Adipose tissue (tissue), 3 donors: ENCODE measurements at regions not wholly inside any gene's neighbourhood (a gene's known extent, or its start where the extent isn't known, plus 50 kb on each side); places are given as distances from the start of the nearest gene placed in this dataset.
"Not testable (repeated sequence)": the region's sequence is repeated elsewhere in the genome, so short reads cannot be mapped to it uniquely, and the experiment has no call there.

ENCODE experiments used
- H3K27ac ChIP-seq: one replicate; pipeline ENCODE4 v1.5.1; 2013; ENCODE audit warnings: low read depth, low read length
- WGBS, 3 donors: extraction: QIAGEN DNeasy Blood & Tissue Kit; methylation state at CpG; one replicate each; pipeline ENCODE4 v1.1.7; 2013; 5-methylcytosine and 5-hydroxymethylcytosine counted together
- donor health status: healthy with polysubstance abuse.
- donor health status: Bipolar disorder and iron deficiency.
- donor health status: healthy.

DNA sequence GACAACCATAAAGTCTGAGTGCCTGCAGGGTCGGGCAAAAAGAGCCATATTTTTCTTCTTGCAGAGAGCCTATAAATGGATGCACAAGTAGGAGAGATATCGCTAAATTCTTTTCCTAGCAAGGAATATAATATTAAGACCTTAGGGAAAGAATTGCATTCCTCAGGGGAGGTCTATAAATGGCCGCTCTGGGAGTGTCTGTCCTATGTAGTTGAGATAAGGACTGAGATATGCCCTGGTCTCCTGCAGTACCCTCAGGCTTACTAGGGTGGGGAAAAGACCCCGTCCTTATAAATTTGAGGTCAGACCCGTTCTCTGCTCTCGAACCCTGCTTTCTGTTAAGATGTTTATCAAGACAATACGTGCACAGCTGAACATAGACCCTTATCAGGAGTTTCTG is 250.9 kb downstream of the ANKRD50 start:
- 86 to 95% (median 90%) methylated on average over 7 of the region's 7 CpGs for WGBS, 3 donors
- not testable (repeated sequence) for H3K27ac ChIP-seq

DNA sequence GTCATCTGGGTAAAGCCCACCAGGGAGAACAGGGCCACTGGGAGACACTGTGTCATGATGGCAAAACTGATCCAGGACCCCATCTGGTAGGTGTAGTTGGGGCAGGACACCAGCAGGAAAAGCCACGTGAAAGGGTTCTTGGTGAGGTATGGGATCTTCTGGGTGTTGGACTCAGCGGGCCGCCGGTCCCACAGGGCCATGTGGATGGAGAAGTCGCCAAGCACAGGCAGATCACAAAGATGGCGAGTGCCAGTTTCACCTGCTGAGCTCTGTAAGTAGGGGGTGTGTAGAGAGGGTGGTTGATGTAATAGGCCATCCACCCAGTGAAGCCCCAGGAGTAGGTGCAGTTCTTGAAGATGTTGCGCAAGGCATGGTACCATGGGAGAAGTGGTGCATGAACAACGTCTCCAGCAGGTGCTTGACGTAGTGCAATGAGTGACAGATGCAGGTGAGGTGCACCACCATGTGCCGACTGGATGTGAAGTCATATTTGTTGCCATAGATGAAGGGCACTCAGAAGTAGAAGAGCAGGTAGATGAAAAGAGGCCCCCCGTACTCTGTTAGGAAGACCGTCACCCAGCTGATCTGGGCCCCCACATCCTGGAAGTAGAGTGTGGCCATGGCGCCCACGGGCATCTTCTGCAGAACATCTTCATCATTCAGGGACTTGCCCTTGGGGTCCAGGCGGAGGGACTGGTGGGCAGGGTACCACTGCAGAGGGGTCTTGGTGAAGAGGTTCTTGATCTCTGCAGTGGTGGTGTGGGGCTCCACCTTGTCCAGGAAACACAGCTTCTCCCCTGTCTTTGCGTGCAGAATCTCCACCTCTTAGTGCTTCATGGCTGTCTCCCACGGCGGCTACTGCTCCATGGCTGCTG is 249.3 kb downstream of the ANKRD50 start:
- H3K27ac ChIP-seq = no peak overlapping the region
- WGBS, 3 donors = 92 to 95% (median 95%) methylated on average over 18 of the region's 18 CpGs

DNA sequence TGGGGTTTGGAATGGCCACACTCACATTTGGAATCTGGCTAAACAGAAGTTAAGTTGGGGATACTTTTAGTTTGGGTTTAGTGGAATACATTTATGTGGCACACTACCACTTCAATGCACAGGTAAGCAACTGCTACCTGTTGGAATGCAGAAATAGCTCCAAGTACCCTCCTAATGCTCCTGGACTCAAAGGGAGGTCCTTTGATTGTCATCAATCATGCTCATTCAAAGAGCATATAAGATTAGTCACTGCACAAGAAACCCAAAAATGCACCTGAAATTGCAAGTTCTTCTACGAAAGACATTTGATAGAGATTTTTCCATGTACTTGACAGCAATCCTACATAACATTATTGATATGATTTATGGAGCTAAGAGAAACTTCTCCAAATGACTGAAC is 247.7 kb downstream of the ANKRD50 start:
- no peak overlapping the region for H3K27ac ChIP-seq
- WGBS, 3 donors = 75 to 91% (median 88%) methylated on average over 1 of the region's 1 CpG

DNA sequence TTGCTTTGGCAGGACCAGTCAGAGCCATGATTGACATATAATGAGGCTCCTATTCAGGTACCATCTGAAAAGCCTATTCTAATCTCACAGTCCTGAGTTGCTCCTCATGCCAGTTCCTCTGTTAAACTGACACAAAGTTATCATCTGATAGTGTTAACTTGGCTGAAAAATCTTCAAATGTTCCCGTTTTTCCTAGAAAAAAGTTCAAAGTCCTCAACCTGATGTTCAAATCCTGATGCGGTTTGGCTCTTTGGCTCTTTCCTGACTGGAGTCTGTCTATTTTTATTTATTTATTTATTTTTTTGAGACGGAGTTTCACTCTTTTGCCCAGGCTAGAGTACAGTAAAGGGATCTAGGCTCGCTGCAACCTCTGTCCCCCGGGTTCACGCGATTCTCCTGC is 244.2 kb downstream of the ANKRD50 start:
- H3K27ac ChIP-seq = no peak overlapping the region
- 91 to 94% (median 92%) methylated on average over 7 of the region's 7 CpGs for WGBS, 3 donors

DNA sequence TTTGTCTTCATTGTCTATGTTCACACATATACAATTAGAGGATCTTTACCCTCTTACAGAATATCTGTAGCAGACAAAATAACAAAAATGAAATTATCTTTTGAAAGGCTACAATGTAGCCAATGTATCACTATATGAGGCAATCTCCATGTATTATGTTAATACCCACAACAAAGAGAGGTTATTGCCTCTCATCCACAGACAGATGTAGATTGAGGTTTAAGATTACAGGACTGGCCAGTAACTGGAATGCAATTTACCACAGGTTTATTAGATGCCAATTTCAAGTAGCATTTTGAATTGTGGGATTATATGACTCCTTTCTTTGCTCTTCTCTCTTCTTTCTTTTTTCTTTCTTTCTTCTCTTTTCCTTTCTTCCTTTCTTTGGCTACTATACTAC is 242.6 kb downstream of the ANKRD50 start:
- H3K27ac ChIP-seq = no peak overlapping the region

DNA sequence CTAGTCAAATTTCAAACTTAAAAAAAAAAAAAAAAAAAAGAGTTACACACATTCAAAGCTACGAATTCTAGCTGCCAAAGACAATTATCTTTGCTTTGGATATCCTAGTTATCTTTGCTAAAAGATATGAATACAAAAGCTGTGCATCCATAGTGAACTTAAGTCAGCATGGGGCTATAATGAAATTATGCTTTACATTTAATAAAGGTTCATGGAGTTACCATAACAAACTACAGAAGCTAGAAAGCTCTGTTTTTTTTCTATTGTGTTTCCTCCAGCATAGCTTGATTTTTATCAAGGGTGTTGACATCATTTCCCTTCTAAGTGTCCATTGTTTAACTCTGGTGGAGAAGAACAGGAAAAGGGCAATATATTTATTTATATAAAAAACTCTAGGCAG is 234.1 kb downstream of the ANKRD50 start:
- no peak overlapping the region for H3K27ac ChIP-seq
- WGBS, 3 donors = 43 to 48% (median 44%) methylated on average over 1 of the region's 1 CpG

DNA sequence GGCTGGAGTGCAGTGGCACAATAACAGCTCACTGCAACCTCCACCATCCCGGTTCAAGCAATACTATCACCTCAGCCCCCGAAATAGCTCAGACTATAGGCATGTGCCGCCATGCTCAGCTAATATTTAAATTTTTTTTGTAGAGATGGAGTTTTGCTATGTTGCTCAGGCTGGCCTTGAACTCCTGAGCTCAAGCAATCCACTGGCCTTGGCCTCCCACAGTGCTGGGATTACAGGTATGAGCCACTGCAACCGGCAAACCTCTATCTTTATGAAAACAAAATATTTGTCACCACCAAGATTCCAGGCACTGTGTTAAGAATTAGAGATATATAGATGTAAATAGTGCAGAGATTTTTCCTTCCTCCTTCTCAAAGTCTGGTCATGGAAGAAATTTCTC is 232.5 kb downstream of the ANKRD50 start:
- 76 to 93% (median 93%) methylated on average over 4 of the region's 4 CpGs for WGBS, 3 donors
- H3K27ac ChIP-seq = no peak overlapping the region

DNA sequence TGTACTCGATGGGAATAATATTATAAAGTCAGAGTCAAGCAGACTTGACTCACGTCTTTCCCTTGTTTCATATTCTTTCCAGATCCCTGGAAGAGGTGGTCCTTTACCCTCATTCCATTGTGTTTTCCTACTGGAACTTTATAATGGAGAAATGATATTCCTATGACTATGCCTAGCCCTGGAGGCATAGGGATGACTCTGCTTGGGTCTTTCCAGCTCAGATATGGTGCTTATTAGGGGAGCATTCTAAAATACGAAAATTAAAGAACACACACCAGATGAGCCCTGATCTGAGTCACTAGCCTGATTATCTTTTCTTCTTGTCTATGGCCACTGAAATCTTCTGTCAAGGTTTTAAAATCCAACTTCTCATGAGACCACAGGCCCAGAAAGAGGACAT is 231.4 kb downstream of the ANKRD50 start:
- WGBS, 3 donors = 90 to 95% (median 90%) methylated on average over 3 of the region's 3 CpGs
- no peak overlapping the region for H3K27ac ChIP-seq

DNA sequence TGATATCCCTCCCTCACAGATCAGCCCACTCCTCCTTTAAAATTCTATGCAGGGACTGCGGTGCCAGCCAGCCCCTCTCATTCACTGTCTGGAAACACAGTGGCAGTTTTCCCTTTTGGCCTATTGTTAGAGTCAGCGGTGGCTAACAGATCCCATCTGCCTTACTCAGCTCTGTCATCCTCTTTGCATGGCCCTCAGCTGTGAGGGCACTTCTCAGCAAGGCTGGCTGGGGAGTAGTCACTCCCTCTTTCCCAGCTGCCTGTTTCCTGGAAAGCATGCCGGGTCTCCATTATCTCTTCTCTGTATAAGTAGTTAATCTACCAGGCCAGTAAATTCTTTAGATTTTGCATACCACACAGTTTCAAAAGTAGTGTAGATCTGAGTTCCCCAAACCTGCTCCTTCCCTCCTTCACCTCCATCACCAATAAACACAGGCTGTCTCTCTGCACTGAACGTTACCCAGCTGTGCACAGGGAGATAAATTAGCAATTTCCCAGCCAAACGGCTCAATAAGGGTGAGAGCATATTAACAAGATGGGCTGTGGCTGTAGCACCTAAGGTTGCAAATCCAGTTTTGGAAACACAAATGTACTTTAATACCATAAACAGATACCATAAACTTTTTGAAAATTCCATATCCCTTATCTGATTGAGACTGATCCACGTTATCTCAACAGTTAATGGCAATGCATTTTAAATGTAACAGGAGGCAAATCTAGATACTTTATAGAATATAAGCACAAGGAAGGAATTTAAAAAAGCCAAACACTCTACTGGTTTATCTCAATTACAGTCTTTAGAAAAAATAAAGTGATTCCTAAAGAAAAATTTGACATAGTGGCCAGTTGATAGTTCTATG is 229.3 kb downstream of the ANKRD50 start:
- H3K27ac ChIP-seq = no peak overlapping the region
- 39 to 62% (median 53%) methylated on average over 6 of the region's 6 CpGs for WGBS, 3 donors

DNA sequence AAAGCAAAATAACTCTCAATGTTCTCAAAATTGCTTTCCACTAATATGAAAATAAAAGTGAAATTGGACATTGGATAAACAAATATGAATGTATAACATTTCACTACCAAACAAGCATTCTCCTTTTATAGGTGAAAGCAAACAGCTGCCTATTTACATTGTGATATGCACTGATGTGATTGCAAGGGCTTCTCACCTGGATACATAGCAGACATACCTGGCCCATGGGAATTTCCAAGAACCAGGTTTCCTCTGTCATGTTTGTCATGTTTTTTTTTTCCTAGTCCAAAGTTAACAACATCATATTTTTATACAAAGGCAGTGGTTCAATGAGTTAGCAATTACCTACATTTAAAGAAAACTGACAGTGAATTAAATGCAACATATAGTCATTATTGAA is 228.5 kb downstream of the ANKRD50 start:
- no peak overlapping the region for H3K27ac ChIP-seq

DNA sequence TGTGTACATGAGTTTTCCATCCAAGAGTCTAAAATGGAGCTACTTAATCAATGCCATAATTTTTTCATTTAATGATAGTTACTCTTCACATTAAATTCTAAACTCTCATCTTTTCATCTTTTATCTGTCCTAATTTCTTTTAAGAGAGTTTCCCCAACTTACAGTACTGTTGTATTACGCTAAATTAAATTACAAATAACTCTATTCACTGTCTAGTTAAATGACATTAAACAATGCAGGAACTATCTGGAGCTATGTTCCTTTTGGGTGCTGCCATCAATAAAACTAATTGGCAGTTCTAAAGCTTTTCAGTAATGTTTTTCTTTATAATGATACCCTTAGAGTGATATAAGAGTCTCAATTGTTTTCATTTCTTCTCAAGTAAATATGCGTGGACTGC is 227.6 kb downstream of the ANKRD50 start:
- H3K27ac ChIP-seq = no peak overlapping the region
- 92 to 96% (median 95%) methylated on average over 2 of the region's 2 CpGs for WGBS, 3 donors

DNA sequence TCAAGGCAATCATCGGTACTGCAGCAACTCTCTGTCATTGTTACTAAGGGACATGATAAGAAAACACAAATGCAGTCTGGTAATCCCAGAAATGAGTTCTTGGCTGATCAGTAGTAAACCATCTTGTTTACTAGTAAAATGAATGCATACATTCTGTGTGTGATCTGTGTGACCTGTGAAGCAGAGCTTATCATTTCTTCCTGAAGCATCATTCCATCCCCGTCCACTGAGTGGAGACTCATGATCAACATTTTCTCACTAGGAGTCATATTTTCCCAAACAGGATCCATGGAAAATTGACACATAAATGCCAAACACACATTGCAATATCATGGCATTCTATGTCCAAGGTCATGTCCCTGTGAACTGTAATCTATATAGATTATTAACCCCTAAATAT is 226.1 kb downstream of the ANKRD50 start:
- no peak overlapping the region for H3K27ac ChIP-seq
- 95 to 99% (median 96%) methylated on average over 2 of the region's 2 CpGs for WGBS, 3 donors

DNA sequence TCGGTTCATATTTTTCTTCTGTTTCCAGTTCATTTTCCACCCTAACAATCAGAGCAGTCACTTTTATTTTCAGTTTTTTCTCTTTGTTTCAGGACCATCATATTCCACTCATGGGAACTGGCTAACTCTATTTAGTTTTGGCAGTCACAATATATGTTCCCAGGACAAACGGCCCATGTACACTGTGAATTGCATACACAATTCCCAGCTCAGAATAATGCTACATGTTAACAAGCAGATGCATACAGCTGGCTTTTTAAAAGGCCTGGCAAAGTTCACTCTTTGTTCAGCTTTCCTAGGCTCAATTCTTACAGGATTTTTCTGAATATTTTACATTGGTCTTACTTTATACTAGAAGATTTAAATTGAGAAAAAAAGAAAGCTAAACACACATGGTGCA is 224.9 kb downstream of the ANKRD50 start:
- 56 to 82% (median 62%) methylated on average over 2 of the region's 2 CpGs for WGBS, 3 donors
- H3K27ac ChIP-seq = no peak overlapping the region

DNA sequence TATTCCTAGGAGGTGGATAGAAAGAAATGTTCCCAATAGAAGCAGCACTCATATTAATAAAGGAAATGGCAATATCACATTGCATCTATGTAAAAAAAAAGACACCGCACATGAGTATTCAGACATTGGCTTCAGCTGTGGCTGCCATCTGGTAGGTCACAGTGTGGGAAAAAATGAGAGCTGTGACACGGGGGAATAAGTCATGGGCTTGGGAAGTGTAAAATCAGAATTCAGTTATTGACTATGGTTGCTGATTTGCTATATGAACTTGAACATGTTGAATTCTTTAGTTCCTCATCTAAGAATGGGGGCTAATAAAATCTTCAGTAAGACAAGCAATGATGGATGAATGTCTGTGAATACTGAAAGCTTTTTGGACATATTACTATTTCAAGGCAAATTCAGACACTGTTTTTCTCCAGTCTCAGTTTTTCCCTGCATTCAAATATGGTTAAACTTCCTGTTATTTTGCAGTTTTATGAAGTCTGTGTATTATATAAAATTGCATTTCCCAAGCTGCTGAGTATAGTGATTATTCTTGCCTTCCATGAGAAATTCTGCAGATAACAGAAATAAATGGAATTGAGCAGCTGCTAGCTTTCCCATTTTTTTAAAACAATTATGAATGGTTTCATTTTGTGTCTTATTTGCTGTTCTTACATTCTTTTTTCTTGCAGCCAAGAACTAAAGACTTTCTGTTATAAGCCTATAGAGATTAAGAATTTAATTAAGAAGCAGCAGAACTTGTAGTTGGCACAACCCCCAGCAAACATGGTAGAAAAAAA is 221.0 kb downstream of the ANKRD50 start:
- WGBS, 3 donors = 32 to 75% (median 74%) methylated on average over 2 of the region's 2 CpGs
- H3K27ac ChIP-seq = no peak overlapping the region

DNA sequence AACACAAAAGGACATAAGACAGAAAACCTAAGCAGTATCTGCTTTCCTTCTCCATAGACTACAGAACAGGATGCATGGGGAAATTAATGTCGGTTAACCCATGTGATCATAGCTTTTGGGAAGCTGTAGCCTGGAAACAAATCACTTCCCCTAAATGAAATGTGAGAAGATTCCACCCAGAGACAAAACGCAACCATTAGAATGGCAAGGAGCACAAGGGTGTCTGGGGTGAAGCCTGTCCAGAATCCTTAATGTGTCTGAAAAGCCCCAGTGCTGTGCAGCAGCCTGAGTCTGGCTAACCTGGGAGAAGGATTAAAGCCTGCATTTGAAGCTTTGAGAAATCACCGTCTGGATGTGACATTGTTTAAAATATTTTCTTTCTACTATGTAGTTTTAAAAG is 213.3 kb downstream of the ANKRD50 start:
- no peak overlapping the region for H3K27ac ChIP-seq
- WGBS, 3 donors = 38 to 40% (median 39%) methylated on average over 3 of the region's 3 CpGs

DNA sequence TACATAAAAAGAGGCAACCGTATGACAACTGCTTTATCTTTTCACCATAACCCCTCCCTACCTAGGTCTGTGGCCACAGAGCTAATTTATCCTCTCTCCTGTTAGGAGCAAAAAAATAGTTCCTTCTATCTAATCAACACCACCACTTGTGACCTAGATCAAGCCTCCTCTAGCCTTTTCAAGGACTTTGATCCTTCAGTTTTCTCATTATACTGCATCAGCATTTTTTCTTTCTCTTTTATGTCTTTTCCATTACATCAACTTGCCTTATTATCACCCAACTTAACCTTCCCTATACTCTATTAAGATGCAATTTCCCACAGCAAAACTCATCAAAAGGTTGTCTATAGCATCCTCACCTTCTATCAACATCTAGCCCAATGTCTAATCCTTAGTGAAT is 211.0 kb downstream of the ANKRD50 start:
- H3K27ac ChIP-seq = no peak overlapping the region
- 50 to 95% (median 93%) methylated on average over 1 of the region's 1 CpG for WGBS, 3 donors

DNA sequence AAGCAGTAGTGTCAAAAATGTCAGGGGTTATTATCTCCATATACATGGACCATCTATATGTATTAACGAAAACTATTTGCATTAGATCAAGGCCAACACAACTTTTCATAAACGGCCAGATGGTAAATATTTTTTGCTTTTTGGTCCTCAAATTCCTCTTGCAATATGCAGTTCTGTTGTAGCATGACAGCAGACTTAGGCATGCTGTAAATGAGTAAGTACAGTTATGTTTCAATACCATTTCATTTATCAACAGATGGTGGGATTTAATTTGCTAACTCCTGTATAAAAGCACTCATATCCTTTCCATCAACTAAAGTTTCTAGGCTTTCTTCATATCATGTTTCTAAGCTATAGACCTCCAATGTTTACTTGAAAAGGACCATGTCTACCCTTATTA is 208.1 kb downstream of the ANKRD50 start:
- no peak overlapping the region for H3K27ac ChIP-seq
- 49 to 83% (median 66%) methylated on average over 2 of the region's 2 CpGs for WGBS, 3 donors

DNA sequence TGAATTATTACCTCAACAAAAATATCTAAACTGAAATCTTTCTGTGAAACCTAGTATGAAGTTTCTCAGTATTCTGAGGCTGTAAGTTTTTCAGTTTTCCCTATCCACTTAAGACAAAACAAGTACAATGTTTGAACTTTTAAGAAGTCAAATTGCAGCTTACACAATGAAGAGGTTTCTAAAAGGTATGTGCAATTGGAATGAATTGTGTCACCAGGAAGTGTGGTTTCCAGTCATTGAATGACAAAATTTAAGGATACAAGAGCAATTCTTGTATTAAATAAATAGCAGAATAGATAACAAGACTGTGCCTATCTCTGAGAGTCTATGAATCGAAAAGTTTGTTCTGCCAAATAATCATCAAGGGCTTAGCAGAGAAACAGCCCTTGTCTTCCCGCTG is 207.3 kb downstream of the ANKRD50 start:
- H3K27ac ChIP-seq = no peak overlapping the region
- WGBS, 3 donors = 39 to 77% (median 73%) methylated on average over 2 of the region's 2 CpGs

DNA sequence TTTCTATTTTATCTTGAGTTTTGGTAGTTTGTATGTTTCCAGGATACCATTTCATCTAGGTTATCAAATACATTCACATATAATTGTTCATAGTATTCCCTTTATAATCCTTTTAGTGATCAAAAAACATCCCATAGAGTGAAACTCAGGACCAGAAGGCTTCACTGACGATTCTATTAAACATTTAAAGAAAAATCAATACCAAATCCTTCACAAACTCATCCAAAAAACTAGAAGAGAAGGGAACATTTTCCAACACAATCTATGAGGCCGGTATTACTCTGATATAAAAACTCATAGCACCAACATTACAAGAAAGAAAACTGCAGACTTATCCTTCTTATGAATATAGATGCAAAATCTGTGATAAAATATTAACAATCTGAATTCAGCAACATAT is 203.4 kb downstream of the ANKRD50 start:
- 40 to 93% (median 85%) methylated on average over 2 of the region's 2 CpGs for whole genome bisulfite sequencing, 3 donors
- H3K27ac ChIP-seq = no peak overlapping the region
